Upper lobe of left lung (tissue), 6 donors: ENCODE measurements at regions not wholly inside any gene's neighbourhood (a gene's known extent, or its start where the extent isn't known, plus 50 kb on each side); places are given as distances from the start of the nearest gene placed in this dataset.

Experiments
- ATAC-seq, 2 donors: fragments of 200-7000 bp; cut with Tn5 transposase; one replicate each; pipeline ENCODE4 v1.9.1; 2022; ENCODE audit warnings: mild to moderate bottlenecking in 2 of 2, moderate library complexity in 2 of 2; ENCODE audit not compliant: low FRiP score in 2 of 2
- DNase-seq, 2 donors: peaks; one replicate each; pipeline ENCODE4 v3.0.0-alpha.2; 2019 to 2020
- H3K27ac ChIP-seq, 4 donors: fragments of 200-600 bp; sonication (generic); one replicate each; pipeline ENCODE4 v1.5.1; 2016 to 2019
- H3K27me3 ChIP-seq, 4 donors: fragments of 200-600 bp; sonication (generic); one replicate each; pipeline ENCODE4 v1.5.1; 2017 to 2019
- H3K36me3 ChIP-seq, 4 donors: fragments of 200-600 bp; sonication (generic); one replicate each; pipeline ENCODE4 v1.5.1; 2016 to 2019
- H3K4me1 ChIP-seq, 4 donors: fragments of 200-600 bp; sonication (generic); one replicate each; pipeline ENCODE4 v1.5.1; 2018 to 2019
- H3K4me3 ChIP-seq, 4 donors: fragments of 200-600 bp; sonication (generic); one replicate each; pipeline ENCODE4 v1.5.1; 2017 to 2019; ENCODE audit warnings: mild to moderate bottlenecking in 2 of 4, moderate library complexity in 1 of 4
- H3K9me3 ChIP-seq, 4 donors: fragments of 200-600 bp; sonication (generic); one replicate each; pipeline ENCODE4 v1.5.1; 2018 to 2019
- CTCF ChIP-seq, 6 experiments: fragments of 450-650 bp in 4 of 6; fragments of 200-600 bp in 2 of 6; sonication (generic) in 2 of 6; IDR thresholded peaks; one replicate each; pipeline ENCODE4 v1.5.1; 2016 to 2019; ENCODE audit warnings: antibody characterized with exemption in 6 of 6
- EP300 ChIP-seq, 4 donors: sonication (generic); formaldehyde crosslinking; IDR thresholded peaks; one replicate each; pipeline ENCODE4 v1.5.1; 2017; ENCODE audit warnings: antibody characterized with exemption in 4 of 4, control low read depth in 2 of 4
- POLR2A ChIP-seq, 4 donors: fragments of 450-650 bp; IDR thresholded peaks; one replicate each; pipeline ENCODE4 v1.5.1; 2016 to 2017; ENCODE audit warnings: antibody characterized with exemption in 4 of 4, mild to moderate bottlenecking in 2 of 4
- POLR2AphosphoS5 ChIP-seq, 2 donors: sonication (generic); formaldehyde crosslinking; IDR thresholded peaks; one replicate each; pipeline ENCODE4 v1.5.1; 2017; ENCODE audit warnings: antibody characterized with exemption in 2 of 2
- WGBS, 2 donors: methylation state at CpG; one replicate each; pipeline ENCODE4 v1.1.5; 2017 to 2018; 5-methylcytosine and 5-hydroxymethylcytosine counted together
- donor health status: DM: no; HTN: no; CAD: no; lungs with moderate emphysema.
- donor health status: DM: no; HTN: yes; CAD: no; lungs with severe emphysema.

- DNase-seq (no peak), ATAC-seq (peak in 1 of 2 donors; percentile 20)
- peaks cover 0 to 9% (median 3%) of the 10 kb centered on the region in 4 donors for H3K4me1 ChIP-seq
- H3K9me3 ChIP-seq, result no peaks in the 10 kb centered on the region
- no peak overlapping the region for H3K4me3 ChIP-seq
- no peaks in the 10 kb centered on the region for H3K27me3 ChIP-seq
- H3K27ac ChIP-seq, result peak overlapping the region; percentile 1 to 49 (median 36)
- no peak for TF ChIP-seq POLR2A (IDR thresholded peaks at IDR 0.05)
- no peaks in the 10 kb centered on the region for H3K36me3 ChIP-seq
Observed at GRCh38 chr6:80528115-80528514, 421.6 kb downstream of the BCKDHB start.

DNA sequence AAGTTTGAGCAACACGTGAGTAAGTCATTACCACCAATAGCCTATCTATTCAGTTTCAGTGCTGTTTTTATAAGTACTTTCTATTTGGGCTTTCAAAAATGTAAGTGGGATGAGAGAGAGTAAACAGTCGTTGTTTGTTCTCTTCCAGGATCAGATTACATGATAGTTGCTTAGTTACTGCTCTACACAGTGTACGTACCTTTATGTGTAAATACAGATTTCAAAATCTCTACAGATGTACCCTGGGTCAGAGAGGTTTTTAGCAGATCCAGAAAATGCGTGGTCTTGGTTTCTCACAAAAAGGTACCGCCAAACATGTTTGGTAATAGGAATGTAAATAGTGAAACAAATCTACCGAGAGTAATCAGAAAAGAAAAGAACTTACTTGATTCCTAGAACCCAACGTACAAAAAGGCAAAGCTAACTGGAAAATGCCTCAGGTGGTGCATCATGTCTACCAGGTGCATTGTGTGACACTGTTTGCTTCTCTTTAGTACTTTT is 421.1 kb downstream of the BCKDHB start:
- Histone ChIP-seq H3K4me1 (peaks cover 0 to 9% (median 3%) of the 10 kb centered on the region in 4 donors), H3K27me3 (no peaks in the 10 kb centered on the region), H3K9me3 (no peaks in the 10 kb centered on the region), H3K36me3 (no peaks in the 10 kb centered on the region), H3K27ac (peak overlapping the region; percentile 1 to 49 (median 36)), H3K4me3 (no peak overlapping the region)
- WGBS, 2 donors, result 49 to 59% methylated on average over 7 of the region's 7 CpGs
- ATAC-seq, result peak; percentile 72 to 84
- TF ChIP-seq POLR2AphosphoS5 (IDR thresholded peaks at IDR 0.05), result no peak
- no peak for TF ChIP-seq CTCF (IDR thresholded peaks at IDR 0.05)
- peak in 1 of 4 donors; percentile 11 for TF ChIP-seq EP300 (IDR thresholded peaks at IDR 0.05)
- no peak for TF ChIP-seq POLR2A (IDR thresholded peaks at IDR 0.05)
- DNase-seq, result no peak

DNA sequence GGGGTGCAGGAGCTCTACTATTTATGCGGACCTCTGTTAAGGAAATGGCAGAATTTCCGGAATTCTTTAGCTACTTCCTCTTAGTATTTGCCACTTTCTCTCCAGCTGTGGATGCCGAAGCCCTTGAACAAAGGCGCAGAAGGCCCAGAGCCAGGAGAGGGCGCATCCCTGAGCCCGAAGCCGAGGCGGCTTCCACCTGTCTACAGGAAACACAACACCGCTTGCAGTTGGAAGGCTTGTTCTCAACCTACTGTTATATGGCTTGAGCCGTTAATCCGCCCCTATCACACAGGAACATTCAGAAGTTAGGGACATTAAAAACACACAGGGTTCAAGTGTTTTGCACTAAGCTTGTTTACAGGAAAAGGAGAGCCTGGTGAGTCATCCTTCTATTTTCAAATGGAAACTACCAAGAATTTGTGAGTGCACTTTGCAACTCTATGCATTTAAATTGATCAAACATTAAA is 417.1 kb downstream of the BCKDHB start:
- Histone ChIP-seq H3K27me3 (no peaks in the 10 kb centered on the region), H3K4me3 (no peak overlapping the region), H3K9me3 (no peaks in the 10 kb centered on the region), H3K36me3 (no peaks in the 10 kb centered on the region), H3K27ac (no peak overlapping the region), H3K4me1 (peaks cover 0 to 9% (median 3%) of the 10 kb centered on the region in 4 donors)
- WGBS, 2 donors, result 49 to 64% methylated on average over 11 of the region's 11 CpGs
- DNase-seq, result peak; percentile 23
- TF ChIP-seq POLR2A (IDR thresholded peaks at IDR 0.05), result no peak
- TF ChIP-seq CTCF (IDR thresholded peaks at IDR 0.05), result no peak
- TF ChIP-seq EP300 (IDR thresholded peaks at IDR 0.05), result no peak
- no peak for TF ChIP-seq POLR2AphosphoS5 (IDR thresholded peaks at IDR 0.05)
- no peak for ATAC-seq

GRCh38 chr6:80523010-80523409 is 416.5 kb downstream of the BCKDHB start:
- ATAC-seq, result no peak
- no peak for TF ChIP-seq POLR2AphosphoS5 (IDR thresholded peaks at IDR 0.05)
- TF ChIP-seq POLR2A (IDR thresholded peaks at IDR 0.05), result no peak
- no peak for TF ChIP-seq CTCF (IDR thresholded peaks at IDR 0.05)
- no peak for TF ChIP-seq EP300 (IDR thresholded peaks at IDR 0.05)
- DNase-seq, result no peak
- Histone ChIP-seq H3K9me3 (no peaks in the 10 kb centered on the region), H3K36me3 (no peaks in the 10 kb centered on the region), H3K27me3 (no peaks in the 10 kb centered on the region), H3K4me1 (peaks cover 0 to 9% (median 3%) of the 10 kb centered on the region in 4 donors), H3K27ac (no peak overlapping the region), H3K4me3 (no peak overlapping the region)
- 53 to 57% methylated on average over 5 of the region's 5 CpGs for WGBS, 2 donors

DNA sequence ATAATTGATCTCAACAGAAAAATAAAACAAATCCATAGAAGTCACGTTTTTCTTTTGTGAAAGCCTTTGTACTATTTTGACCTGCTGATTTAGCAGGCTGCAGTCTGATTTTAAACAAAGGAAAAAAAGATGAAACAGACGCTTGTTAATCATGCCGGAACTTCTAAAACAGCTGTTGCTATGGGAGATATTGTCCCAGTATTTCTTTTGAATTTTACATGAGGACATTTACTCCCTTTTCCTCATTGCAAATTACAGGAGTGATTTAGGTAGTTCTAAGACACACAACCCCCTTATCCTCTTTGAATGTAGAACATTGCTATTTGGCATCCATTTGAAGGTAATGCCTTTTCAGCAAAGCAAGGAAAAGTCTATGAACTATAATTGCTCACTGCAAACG is 416.1 kb downstream of the BCKDHB start:
- H3K36me3 ChIP-seq, result no peaks in the 10 kb centered on the region
- H3K4me1 ChIP-seq, result peaks cover 0 to 9% (median 3%) of the 10 kb centered on the region in 4 donors
- H3K27ac ChIP-seq, result no peak overlapping the region
- DNase-seq, result no peak
- H3K4me3 ChIP-seq, result no peak overlapping the region
- no peaks in the 10 kb centered on the region for H3K9me3 ChIP-seq
- no peaks in the 10 kb centered on the region for H3K27me3 ChIP-seq
- TF ChIP-seq CTCF (IDR thresholded peaks at IDR 0.05) (no peak), POLR2AphosphoS5 (IDR thresholded peaks at IDR 0.05) (no peak), EP300 (IDR thresholded peaks at IDR 0.05) (no peak), POLR2A (IDR thresholded peaks at IDR 0.05) (no peak)
- WGBS, 2 donors, result 66% methylated on average over 4 of the region's 4 CpGs
- no peak for ATAC-seq
